A673 (cell line): ENCODE measurements at regions not wholly inside any gene's neighbourhood (a gene's known extent, or its start where the extent isn't known, plus 50 kb on each side); places are given as distances from the start of the nearest gene placed in this dataset.

Experiments used
- BruUV-seq: library from RNA; stranded (reverse); fragments of 400-500 nt; replicated peaks from 2 replicates; lab custom pipeline; 2021; lab: Mats Ljungman, UMichigan
- CTCF ChIA-PET: fragments of 300-600 bp; sonication (Branson Sonifier 250); formaldehyde crosslinking; loops from one replicate; lab custom pipeline; 2022; ENCODE audit warnings: antibody characterized with exemption; lab: Charles Lee
- POLR2A ChIA-PET: fragments of 300-600 bp; sonication (Branson Sonifier 250); formaldehyde crosslinking; loops from one replicate; lab custom pipeline; 2022; ENCODE audit warnings: antibody characterized with exemption; ENCODE audit not compliant: low non-redundant PET; lab: Charles Lee
- DNase-seq: peaks from one replicate; pipeline ENCODE4 v3.0.0-alpha.2; 2015; ENCODE audit warnings: low spot score
- H3K27ac ChIP-seq: fragments of 200-600 bp; sonication (generic); 2 replicates; pipeline ENCODE4 v1.5.1; 2016; ENCODE audit warnings: mixed run types, low read depth, mild to moderate bottlenecking, mixed read lengths, antibody characterized with exemption, low read length; ENCODE audit not compliant: poor library complexity, severe bottlenecking
- H3K27me3 ChIP-seq: fragments of 200-600 bp; sonication (generic); replicated peaks from 2 replicates; pipeline ENCODE4 v1.6.1; 2017; ENCODE audit warnings: mixed run types, low read depth, mild to moderate bottlenecking, mixed read lengths, antibody characterized with exemption, low read length; ENCODE audit not compliant: insufficient read depth, poor library complexity
- H3K36me3 ChIP-seq: fragments of 200-600 bp; sonication (generic); 2 replicates; pipeline ENCODE4 v1.6.1; 2016; ENCODE audit warnings: mixed run types, mild to moderate bottlenecking, mixed read lengths, antibody characterized with exemption, low read length; ENCODE audit not compliant: insufficient read depth, poor library complexity, severe bottlenecking
- H3K4me1 ChIP-seq: fragments of 200-600 bp; sonication (generic); 2 replicates; pipeline ENCODE4 v1.6.1; 2017; ENCODE audit warnings: mixed run types, mild to moderate bottlenecking, mixed read lengths, antibody characterized with exemption, low read length; ENCODE audit not compliant: insufficient read depth, poor library complexity, severe bottlenecking
- H3K4me3 ChIP-seq: fragments of 200-600 bp; sonication (generic); 2 replicates; pipeline ENCODE4 v1.5.1; 2016; ENCODE audit warnings: low read depth, mixed run types, mild to moderate bottlenecking, mixed read lengths, low read length; ENCODE audit not compliant: poor library complexity, severe bottlenecking
- H3K9me3 ChIP-seq: fragments of 200-600 bp; sonication (generic); 2 replicates; pipeline ENCODE4 v1.6.1; 2016; ENCODE audit warnings: mixed run types, low read depth, mild to moderate bottlenecking, mixed read lengths, antibody characterized with exemption, low read length; ENCODE audit not compliant: poor library complexity, severe bottlenecking
- EZH2 ChIP-seq: fragments of 200-600 bp; sonication (generic); IDR thresholded peaks from 2 replicates; pipeline ENCODE4 v1.6.1; 2017; ENCODE audit warnings: borderline replicate concordance, low read depth, mild to moderate bottlenecking, mixed read lengths, antibody characterized with exemption, low read length; ENCODE audit not compliant: poor library complexity, severe bottlenecking
- intact Hi-C: fragments of 100-400 bp; cut with micrococcal nuclease; formaldehyde crosslinking; loops from one replicate; pipeline ENCODE4 v1.10.0; 2022; ENCODE audit not compliant: unreplicated experiment
- TF ChIP-seq, protein P1 (sequence below): fragments of 300-800, 200-600 bp; sonication (generic); conservative IDR thresholded peaks from 2 replicates; pipeline ENCODE4 v1.5.1; 2017; ENCODE audit warnings: low read depth, mild to moderate bottlenecking, antibody characterized with exemption, low read length, moderate library complexity, mixed read lengths

- Histone ChIP-seq H3K27me3 (no peaks in the 10 kb centered on the region), H3K36me3 (no peaks in the 10 kb centered on the region), H3K4me3 (no peak overlapping the region), H3K27ac (no peak overlapping the region), H3K9me3 (no peaks in the 10 kb centered on the region), H3K4me1 (peaks cover 26% of the 10 kb centered on the region)
- ChIA-PET CTCF (no interaction called here), POLR2A (no interaction called here)
- intact Hi-C loops = loop anchor here (10.0 kb wide), 1 partner anchor 409 kb away; no protein-coding TSS in a partner anchor
- DNase-seq = no peak
- TF ChIP-seq EZH2 = no peak
- TF ChIP-seq, protein P1, sequence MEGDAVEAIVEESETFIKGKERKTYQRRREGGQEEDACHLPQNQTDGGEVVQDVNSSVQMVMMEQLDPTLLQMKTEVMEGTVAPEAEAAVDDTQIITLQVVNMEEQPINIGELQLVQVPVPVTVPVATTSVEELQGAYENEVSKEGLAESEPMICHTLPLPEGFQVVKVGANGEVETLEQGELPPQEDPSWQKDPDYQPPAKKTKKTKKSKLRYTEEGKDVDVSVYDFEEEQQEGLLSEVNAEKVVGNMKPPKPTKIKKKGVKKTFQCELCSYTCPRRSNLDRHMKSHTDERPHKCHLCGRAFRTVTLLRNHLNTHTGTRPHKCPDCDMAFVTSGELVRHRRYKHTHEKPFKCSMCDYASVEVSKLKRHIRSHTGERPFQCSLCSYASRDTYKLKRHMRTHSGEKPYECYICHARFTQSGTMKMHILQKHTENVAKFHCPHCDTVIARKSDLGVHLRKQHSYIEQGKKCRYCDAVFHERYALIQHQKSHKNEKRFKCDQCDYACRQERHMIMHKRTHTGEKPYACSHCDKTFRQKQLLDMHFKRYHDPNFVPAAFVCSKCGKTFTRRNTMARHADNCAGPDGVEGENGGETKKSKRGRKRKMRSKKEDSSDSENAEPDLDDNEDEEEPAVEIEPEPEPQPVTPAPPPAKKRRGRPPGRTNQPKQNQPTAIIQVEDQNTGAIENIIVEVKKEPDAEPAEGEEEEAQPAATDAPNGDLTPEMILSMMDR = no peak
- BruUV-seq = no TSS peak
These were observed 402.2 kb upstream of the SALL1 start for GRCh38 chr16:51553314-51553713.

DNA sequence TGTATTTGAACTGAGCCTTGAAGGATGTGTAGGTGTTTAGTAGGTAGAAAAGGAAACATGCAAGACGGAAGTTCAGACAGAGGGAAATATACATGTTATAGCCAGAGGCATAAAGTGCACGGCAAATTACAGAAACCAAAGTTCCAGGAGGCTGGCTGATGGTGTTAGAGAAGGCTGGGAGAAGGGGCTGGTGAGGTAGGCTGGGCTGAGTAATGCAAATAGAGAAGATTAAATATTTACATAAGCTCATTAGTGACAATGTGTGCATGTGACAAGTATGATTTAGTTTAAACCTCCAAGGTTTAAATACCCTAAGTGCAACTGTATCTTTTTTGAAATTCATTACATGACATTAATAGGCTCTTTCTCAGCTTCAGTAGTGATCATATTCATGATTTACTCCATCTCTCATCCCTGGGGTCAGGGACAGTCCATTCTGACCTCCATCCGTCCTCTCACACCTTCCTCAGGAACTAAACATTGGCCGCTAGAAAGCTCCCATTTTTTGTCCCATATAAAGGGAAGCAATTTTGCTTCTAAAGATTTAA, 399.8 kb upstream of the SALL1 start:
- H3K27me3 ChIP-seq = no peaks in the 10 kb centered on the region
- H3K9me3 ChIP-seq = no peaks in the 10 kb centered on the region
- H3K4me3 ChIP-seq = no peak overlapping the region
- TF ChIP-seq EZH2 = no peak
- TF ChIP-seq, protein P1 = no peak
- no peaks in the 10 kb centered on the region for H3K36me3 ChIP-seq
- H3K4me1 ChIP-seq = peaks cover 9% of the 10 kb centered on the region
- POLR2A ChIA-PET = no interaction called here
- no TSS peak for BruUV-seq
- intact Hi-C loops = loop anchor here (10.0 kb wide), 1 partner anchor 406 kb away; no protein-coding TSS in a partner anchor
- CTCF ChIA-PET = no interaction called here
- no peak overlapping the region for H3K27ac ChIP-seq
- no peak for DNase-seq

GRCh38 chr16:51549836-51550235, 398.8 kb upstream of the SALL1 start:
- POLR2A ChIA-PET = no interaction called here
- no peak for TF ChIP-seq EZH2
- TF ChIP-seq, protein P1 = no peak
- Histone ChIP-seq H3K4me1 (peaks cover 9% of the 10 kb centered on the region), H3K27ac (no peak overlapping the region), H3K36me3 (no peaks in the 10 kb centered on the region), H3K4me3 (no peak overlapping the region), H3K9me3 (no peaks in the 10 kb centered on the region), H3K27me3 (no peaks in the 10 kb centered on the region)
- intact Hi-C loops = loop anchor here (10.0 kb wide), 1 partner anchor 405 kb away; no protein-coding TSS in a partner anchor
- BruUV-seq = no TSS peak
- DNase-seq = no peak
- CTCF ChIA-PET = no interaction called here
